Vagina (tissue), 2 donors: ENCODE measurements at regions not wholly inside any gene's neighbourhood (a gene's known extent, or its start where the extent isn't known, plus 50 kb on each side); places are given as distances from the start of the nearest gene placed in this dataset.

Source experiments
- CTCF ChIP-seq, 3 experiments: fragments of 450-650 bp in 2 of 3; fragments of 200-600 bp in 1 of 3; sonication (generic) in 1 of 3; IDR thresholded peaks; one replicate each; pipeline ENCODE4 v1.5.1; 2017 to 2019; ENCODE audit warnings: antibody characterized with exemption in 3 of 3, mild to moderate bottlenecking in 2 of 3, moderate library complexity in 2 of 3
- POLR2A ChIP-seq, 2 donors: fragments of 450-650 bp; IDR thresholded peaks; one replicate each; pipeline ENCODE4 v1.6.1; 2017; ENCODE audit warnings: antibody characterized with exemption in 2 of 2, mild to moderate bottlenecking in 2 of 2, moderate library complexity in 2 of 2
- POLR2AphosphoS5 ChIP-seq, 2 donors: sonication (generic); formaldehyde crosslinking; IDR thresholded peaks; one replicate each; pipeline ENCODE4 v1.9.0; 2017; ENCODE audit warnings: antibody characterized with exemption in 2 of 2, mild to moderate bottlenecking in 2 of 2, low read depth in 1 of 2; ENCODE audit not compliant: insufficient read depth in 1 of 2

- no peak for TF ChIP-seq CTCF (IDR thresholded peaks at IDR 0.05)
- TF ChIP-seq POLR2AphosphoS5 (IDR thresholded peaks at IDR 0.05; ENCODE audit: insufficient read depth in 1 of 2, low read depth in 1 of 2), result no peak
- no peak for TF ChIP-seq POLR2A (IDR thresholded peaks at IDR 0.05)
These were observed 67.0 kb upstream of the MTNR1B start for GRCh38 chr11:92902417-92902816.
